Natural killer cell (primary cell): ENCODE measurements at regions not wholly inside any gene's neighbourhood (a gene's known extent, or its start where the extent isn't known, plus 50 kb on each side); places are given as distances from the start of the nearest gene placed in this dataset.

Source experiments
- ATAC-seq, 3 donors: fragments of 150-1000 bp in 2 of 3; fragments of 200-7000 bp in 1 of 3; cut with Tn5 transposase; 1 replicate in 1 of 3; 2 replicates in 2 of 3; pipeline ENCODE4 v1.10.0; 2021; ENCODE audit warnings: mild to moderate bottlenecking in 2 of 3, moderate library complexity in 2 of 3
- DNase-seq, 2 donors: peaks; one replicate each; pipeline versions ENCODE4 v3.0.0 to v3.0.0-alpha.2; 2013 to 2021; ENCODE audit warnings: mixed read lengths in 1 of 2
- H3K27ac ChIP-seq: one replicate; pipeline ENCODE4 v1.5.1; 2013; ENCODE audit warnings: mild to moderate bottlenecking, low read length
- H3K27me3 ChIP-seq: one replicate; pipeline ENCODE4 v1.6.1; 2013; ENCODE audit warnings: low read length; ENCODE audit not compliant: control insufficient read depth, insufficient read depth
- H3K36me3 ChIP-seq: one replicate; pipeline ENCODE4 v1.6.1; 2013; ENCODE audit warnings: low read length; ENCODE audit not compliant: control insufficient read depth, insufficient read depth
- H3K4me1 ChIP-seq: one replicate; pipeline ENCODE4 v1.6.1; 2013; ENCODE audit warnings: low read length; ENCODE audit not compliant: control insufficient read depth, insufficient read depth
- H3K4me3 ChIP-seq: one replicate; pipeline ENCODE4 v1.5.1; 2013; ENCODE audit warnings: low read length
- H3K9me3 ChIP-seq: one replicate; pipeline ENCODE4 v1.6.1; 2013; ENCODE audit warnings: low read length; ENCODE audit not compliant: control insufficient read depth, insufficient read depth
- H3K27ac Mint-ChIP-seq, 2 donors: one replicate each; pipeline ENCODE4 v1.8.0; 2022; ENCODE audit warnings: mild to moderate bottlenecking in 2 of 2, mixed read lengths in 2 of 2, moderate library complexity in 1 of 2
- H3K27me3 Mint-ChIP-seq, 2 donors: one replicate each; pipeline ENCODE4 v1.8.0; 2022; ENCODE audit warnings: low read depth in 2 of 2, mixed read lengths in 2 of 2
- H3K36me3 Mint-ChIP-seq: one replicate; pipeline ENCODE4 v1.8.0; 2022; ENCODE audit warnings: mixed read lengths
- H3K4me1 Mint-ChIP-seq, 2 donors: one replicate each; pipeline ENCODE4 v1.8.0; 2022; ENCODE audit warnings: mixed read lengths in 2 of 2
- H3K4me3 Mint-ChIP-seq: one replicate; pipeline ENCODE4 v1.8.0; 2022; ENCODE audit warnings: mild to moderate bottlenecking, moderate library complexity, mixed read lengths
- H3K9me3 Mint-ChIP-seq, 2 donors: one replicate each; pipeline ENCODE4 v1.8.0; 2022; ENCODE audit warnings: mixed read lengths in 2 of 2
- WGBS: methylation state at CpG from one replicate; pipeline ENCODE4 v1.1.7; 2013; ENCODE audit warnings: missing lambda C conversion rate; ENCODE audit not compliant: insufficient coverage; 5-methylcytosine and 5-hydroxymethylcytosine counted together
- intact Hi-C: fragments of 100-400 bp; cut with micrococcal nuclease; formaldehyde crosslinking; loops from one replicate; pipeline ENCODE4 v1.14.2; 2022
- TF ChIP-seq, protein P1 (sequence below): fragments of 200-600 bp; IDR thresholded peaks from one replicate; pipeline ENCODE4 v1.8.0; 2022; ENCODE audit warnings: antibody characterized with exemption

DNA sequence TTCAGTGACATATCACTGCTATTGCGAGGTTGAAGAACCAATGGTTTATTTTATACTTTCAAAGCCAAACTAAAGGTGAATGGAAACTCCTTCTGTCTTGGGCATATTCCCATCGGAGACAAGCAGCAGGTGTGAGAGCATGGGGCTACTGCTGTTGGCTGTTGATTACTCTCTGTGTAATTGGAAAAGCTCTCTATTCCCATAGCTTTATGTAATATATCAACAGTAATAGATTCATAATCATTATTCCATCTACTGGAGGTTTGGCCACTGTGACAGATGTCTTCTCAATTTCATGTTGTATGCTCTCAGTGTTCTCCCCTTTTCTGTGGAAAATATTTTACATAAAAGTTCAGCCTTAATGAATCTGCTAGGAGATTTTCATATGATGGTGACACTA, 352.0 kb downstream of the BTG1 start:
- Mint-ChIP-seq H3K4me3 (no peak overlapping the region), H3K4me1 (no peaks in the 10 kb centered on the region), H3K27me3 (peaks cover 2 to 56% of the 10 kb centered on the region in 2 donors), H3K36me3 (peaks cover 14% of the 10 kb centered on the region), H3K27ac (no peak overlapping the region), H3K9me3 (no peaks in the 10 kb centered on the region)
- no peaks in the 10 kb centered on the region for H3K36me3 ChIP-seq
- TF ChIP-seq, protein P1, sequence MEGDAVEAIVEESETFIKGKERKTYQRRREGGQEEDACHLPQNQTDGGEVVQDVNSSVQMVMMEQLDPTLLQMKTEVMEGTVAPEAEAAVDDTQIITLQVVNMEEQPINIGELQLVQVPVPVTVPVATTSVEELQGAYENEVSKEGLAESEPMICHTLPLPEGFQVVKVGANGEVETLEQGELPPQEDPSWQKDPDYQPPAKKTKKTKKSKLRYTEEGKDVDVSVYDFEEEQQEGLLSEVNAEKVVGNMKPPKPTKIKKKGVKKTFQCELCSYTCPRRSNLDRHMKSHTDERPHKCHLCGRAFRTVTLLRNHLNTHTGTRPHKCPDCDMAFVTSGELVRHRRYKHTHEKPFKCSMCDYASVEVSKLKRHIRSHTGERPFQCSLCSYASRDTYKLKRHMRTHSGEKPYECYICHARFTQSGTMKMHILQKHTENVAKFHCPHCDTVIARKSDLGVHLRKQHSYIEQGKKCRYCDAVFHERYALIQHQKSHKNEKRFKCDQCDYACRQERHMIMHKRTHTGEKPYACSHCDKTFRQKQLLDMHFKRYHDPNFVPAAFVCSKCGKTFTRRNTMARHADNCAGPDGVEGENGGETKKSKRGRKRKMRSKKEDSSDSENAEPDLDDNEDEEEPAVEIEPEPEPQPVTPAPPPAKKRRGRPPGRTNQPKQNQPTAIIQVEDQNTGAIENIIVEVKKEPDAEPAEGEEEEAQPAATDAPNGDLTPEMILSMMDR: no peak
- no peaks in the 10 kb centered on the region for H3K4me1 ChIP-seq
- H3K27ac ChIP-seq: no peak overlapping the region
- ATAC-seq: no peak
- peaks cover 3% of the 10 kb centered on the region for H3K27me3 ChIP-seq
- DNase-seq: no peak
- 88% methylated on average over 1 of the region's 2 CpGs for WGBS
- no peak overlapping the region for H3K4me3 ChIP-seq
- intact Hi-C loops: no loop called here
- H3K9me3 ChIP-seq: no peaks in the 10 kb centered on the region

- DNase-seq: no peak
- no peaks in the 10 kb centered on the region for H3K9me3 ChIP-seq
- no peaks in the 10 kb centered on the region for H3K4me1 ChIP-seq
- H3K9me3 Mint-ChIP-seq: no peaks in the 10 kb centered on the region
- H3K36me3 Mint-ChIP-seq: peaks cover 14% of the 10 kb centered on the region
- H3K4me1 Mint-ChIP-seq: no peaks in the 10 kb centered on the region
- H3K4me3 Mint-ChIP-seq: no peak overlapping the region
- no peak overlapping the region for H3K27ac Mint-ChIP-seq
- 100% methylated on average over 1 of the region's 1 CpG for WGBS
- ATAC-seq: no peak
- H3K36me3 ChIP-seq: no peaks in the 10 kb centered on the region
- TF ChIP-seq, protein P1: no peak
- no peak overlapping the region for H3K4me3 ChIP-seq
- peaks cover 2 to 53% of the 10 kb centered on the region in 2 donors for H3K27me3 Mint-ChIP-seq
- intact Hi-C loops: no loop called here
- H3K27me3 ChIP-seq: peaks cover 3% of the 10 kb centered on the region
- H3K27ac ChIP-seq: no peak overlapping the region
These were observed 353.0 kb downstream of the BTG1 start for GRCh38 chr12:91792597-91792996.

- H3K27ac ChIP-seq: no peak overlapping the region
- intact Hi-C loops: no loop called here
- Mint-ChIP-seq H3K27ac (no peak overlapping the region), H3K4me1 (no peaks in the 10 kb centered on the region), H3K4me3 (no peak overlapping the region), H3K36me3 (peaks cover 6% of the 10 kb centered on the region), H3K9me3 (peaks cover 0 to 2% of the 10 kb centered on the region in 2 donors), H3K27me3 (peaks cover 5 to 44% of the 10 kb centered on the region in 2 donors)
- no peaks in the 10 kb centered on the region for H3K4me1 ChIP-seq
- peaks cover 3% of the 10 kb centered on the region for H3K27me3 ChIP-seq
- ATAC-seq: no peak
- no peaks in the 10 kb centered on the region for H3K36me3 ChIP-seq
- TF ChIP-seq, protein P1: no peak
- H3K4me3 ChIP-seq: no peak overlapping the region
- DNase-seq: peak in 1 of 2 donors; percentile 45
- WGBS: 100% methylated on average over 1 of the region's 2 CpGs
- H3K9me3 ChIP-seq: no peaks in the 10 kb centered on the region
These were observed 359.0 kb downstream of the BTG1 start for GRCh38 chr12:91786499-91787272.
